ENCODE measurements at regions not wholly inside any gene's neighbourhood (a gene's known extent, or its start where the extent isn't known, plus 50 kb on each side); places are given as distances from the start of the nearest gene placed in this dataset.

GRCh38 chr15:38853608-38854007 is 289.0 kb upstream of the RASGRP1 start:
- TF ChIP-seq, protein P1, sequence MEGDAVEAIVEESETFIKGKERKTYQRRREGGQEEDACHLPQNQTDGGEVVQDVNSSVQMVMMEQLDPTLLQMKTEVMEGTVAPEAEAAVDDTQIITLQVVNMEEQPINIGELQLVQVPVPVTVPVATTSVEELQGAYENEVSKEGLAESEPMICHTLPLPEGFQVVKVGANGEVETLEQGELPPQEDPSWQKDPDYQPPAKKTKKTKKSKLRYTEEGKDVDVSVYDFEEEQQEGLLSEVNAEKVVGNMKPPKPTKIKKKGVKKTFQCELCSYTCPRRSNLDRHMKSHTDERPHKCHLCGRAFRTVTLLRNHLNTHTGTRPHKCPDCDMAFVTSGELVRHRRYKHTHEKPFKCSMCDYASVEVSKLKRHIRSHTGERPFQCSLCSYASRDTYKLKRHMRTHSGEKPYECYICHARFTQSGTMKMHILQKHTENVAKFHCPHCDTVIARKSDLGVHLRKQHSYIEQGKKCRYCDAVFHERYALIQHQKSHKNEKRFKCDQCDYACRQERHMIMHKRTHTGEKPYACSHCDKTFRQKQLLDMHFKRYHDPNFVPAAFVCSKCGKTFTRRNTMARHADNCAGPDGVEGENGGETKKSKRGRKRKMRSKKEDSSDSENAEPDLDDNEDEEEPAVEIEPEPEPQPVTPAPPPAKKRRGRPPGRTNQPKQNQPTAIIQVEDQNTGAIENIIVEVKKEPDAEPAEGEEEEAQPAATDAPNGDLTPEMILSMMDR (IDR thresholded peaks at IDR 0.05) = no peak
- DNase-seq = no peak
- no peaks in the 10 kb centered on the region for H3K4me1 ChIP-seq
- no peaks in the 10 kb centered on the region for H3K27me3 ChIP-seq
- intact Hi-C loops (cut with DNase I; ENCODE audit: low total_unique reads) = no loop called here
- H3K4me3 ChIP-seq = no peak overlapping the region
- H3K9me3 ChIP-seq = no peaks in the 10 kb centered on the region
- H3K36me3 ChIP-seq = no peaks in the 10 kb centered on the region
- no peak overlapping the region for H3K27ac ChIP-seq

- Histone ChIP-seq H3K36me3 (no peaks in the 10 kb centered on the region), H3K27me3 (no peaks in the 10 kb centered on the region), H3K4me1 (no peaks in the 10 kb centered on the region), H3K4me3 (no peak overlapping the region), H3K9me3 (no peaks in the 10 kb centered on the region), H3K27ac (no peak overlapping the region)
- intact Hi-C loops (cut with DNase I; ENCODE audit: low total_unique reads) = no loop called here
- TF ChIP-seq, protein P1 (IDR thresholded peaks at IDR 0.05) = no peak
- no peak for DNase-seq
Observed at GRCh38 chr15:38854506-38854905, 289.9 kb upstream of the RASGRP1 start.

- DNase-seq = no peak
- intact Hi-C loops (cut with DNase I; ENCODE audit: low total_unique reads) = no loop called here
- H3K9me3 ChIP-seq = no peaks in the 10 kb centered on the region
- no peaks in the 10 kb centered on the region for H3K27me3 ChIP-seq
- TF ChIP-seq, protein P1 (IDR thresholded peaks at IDR 0.05) = no peak
- no peaks in the 10 kb centered on the region for H3K36me3 ChIP-seq
- no peak overlapping the region for H3K4me3 ChIP-seq
- no peaks in the 10 kb centered on the region for H3K4me1 ChIP-seq
- H3K27ac ChIP-seq = no peak overlapping the region
Observed at GRCh38 chr15:38857814-38858213, 293.2 kb upstream of the RASGRP1 start.

- peaks cover 0 to 15% (median 6%) of the 10 kb centered on the region in 4 donors for H3K4me1 ChIP-seq
- no peaks in the 10 kb centered on the region for H3K27me3 ChIP-seq
- H3K27ac ChIP-seq = no peak overlapping the region
- no peak for DNase-seq
- H3K36me3 ChIP-seq = no peaks in the 10 kb centered on the region
- TF ChIP-seq, protein P1 (IDR thresholded peaks at IDR 0.05) = no peak
- H3K9me3 ChIP-seq = no peaks in the 10 kb centered on the region
- intact Hi-C loops (cut with DNase I; ENCODE audit: low total_unique reads) = no loop called here
- no peak overlapping the region for H3K4me3 ChIP-seq
Observed at GRCh38 chr15:38859574-38859973, 295.0 kb upstream of the RASGRP1 start.

DNA sequence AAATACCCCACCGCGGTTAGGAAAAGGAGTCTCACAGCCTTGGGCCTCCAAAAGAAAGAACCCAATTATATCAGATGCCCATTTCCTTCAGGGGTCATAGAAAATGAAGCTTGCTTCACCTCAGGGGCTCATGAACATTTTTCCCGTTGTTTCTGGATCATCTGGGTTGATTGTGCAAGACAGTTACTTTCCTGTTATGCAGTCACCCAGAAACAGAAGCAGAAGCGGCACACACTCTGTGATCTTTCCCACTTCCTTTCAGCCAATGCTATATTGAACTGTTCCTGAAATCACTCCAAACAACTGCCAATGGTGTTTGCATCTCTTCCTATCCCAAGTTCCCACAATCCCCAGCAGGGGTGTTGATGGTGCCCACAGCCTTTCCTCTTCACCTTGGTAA is 295.6 kb upstream of the RASGRP1 start:
- no peak overlapping the region for H3K4me3 ChIP-seq
- H3K36me3 ChIP-seq = no peaks in the 10 kb centered on the region
- intact Hi-C loops (cut with DNase I; ENCODE audit: low total_unique reads) = no loop called here
- H3K9me3 ChIP-seq = no peaks in the 10 kb centered on the region
- H3K27me3 ChIP-seq = no peaks in the 10 kb centered on the region
- no peak overlapping the region for H3K27ac ChIP-seq
- DNase-seq = no peak
- peaks cover 0 to 22% (median 11%) of the 10 kb centered on the region in 4 donors for H3K4me1 ChIP-seq
- TF ChIP-seq, protein P1 (IDR thresholded peaks at IDR 0.05) = no peak

GRCh38 chr15:38860674-38861073 is 296.1 kb upstream of the RASGRP1 start:
- intact Hi-C loops (cut with DNase I; ENCODE audit: low total_unique reads) = no loop called here
- Histone ChIP-seq H3K27me3 (no peaks in the 10 kb centered on the region), H3K4me1 (peaks cover 0 to 26% (median 13%) of the 10 kb centered on the region in 4 donors), H3K27ac (no peak overlapping the region), H3K36me3 (no peaks in the 10 kb centered on the region), H3K9me3 (no peaks in the 10 kb centered on the region), H3K4me3 (no peak overlapping the region)
- TF ChIP-seq, protein P1 (IDR thresholded peaks at IDR 0.05) = no peak
- no peak for DNase-seq
